A549 (cell line): ENCODE measurements at regions not wholly inside any gene's neighbourhood (a gene's known extent, or its start where the extent isn't known, plus 50 kb on each side); places are given as distances from the start of the nearest gene placed in this dataset.
A peak's percentile ranks its signal among the peaks of the same experiment; 100 is the strongest.

ENCODE experiments used
- ATAC-seq, 2 experiments: fragments of 200-7000 bp in 1 of 2; fragments of >200 bp in 1 of 2; cut with Nextera tagmentation in 1 of 2; cut with Tn5 transposase in 1 of 2; 3 replicates each; pipeline versions ENCODE4 v1.8.0 to v1.9.1; 2018 to 2020; ENCODE audit warnings: mild to moderate bottlenecking in 1 of 2, moderate library complexity in 1 of 2
- CTCF ChIA-PET: fragments of 300-600 bp; sonication (Branson Sonifier 250); formaldehyde crosslinking; extraction: SDS; loops from one replicate; lab custom pipeline; 2021; ENCODE audit warnings: antibody characterized with exemption, inconsistent platforms; lab: Yijun Ruan, JAX
- POLR2A ChIA-PET: fragments of 350-600 bp; formaldehyde crosslinking; extraction: SDS; loops from one replicate; lab custom pipeline; 2021; ENCODE audit warnings: antibody characterized with exemption, inconsistent platforms; lab: Yijun Ruan, JAX
- DNase-seq, 2 experiments: peaks; one replicate each; pipeline versions ENCODE4 v3.0.0 to v3.0.0-alpha.2; 2011 to 2016; ENCODE audit warnings: low read depth in 1 of 2, low spot score in 1 of 2
- FAIRE-seq: peaks from 2 replicates; lab custom pipeline; 2011; peaks lifted over from hg19 to GRCh38; lab: Jason Lieb, UNC
- H3K27ac ChIP-seq, 2 experiments: fragments of >200 bp; sonication (Bioruptor Twin); formaldehyde crosslinking; 3 replicates each; pipeline ENCODE4 v1.5.1; 2016 to 2017
- H3K4me1 ChIP-seq: fragments of >200 bp; sonication (Bioruptor Twin); formaldehyde crosslinking; 3 replicates; pipeline ENCODE4 v1.6.1; 2016
- H3K4me2 ChIP-seq: fragments of >200 bp; sonication (Bioruptor Twin); formaldehyde crosslinking; 3 replicates; pipeline ENCODE4 v1.6.1; 2016
- H3K4me3 ChIP-seq: fragments of >200 bp; sonication (Bioruptor Twin); formaldehyde crosslinking; 3 replicates; pipeline ENCODE4 v1.5.1; 2016
- H3K9me3 ChIP-seq: fragments of >200 bp; sonication (Bioruptor Twin); formaldehyde crosslinking; 3 replicates; pipeline ENCODE4 v1.6.1; 2016
- CBX2 ChIP-seq: fragments of 200-600 bp; sonication (generic); IDR thresholded peaks from 2 replicates; pipeline ENCODE4 v1.6.1; 2016; ENCODE audit warnings: low read depth, mild to moderate bottlenecking, borderline replicate concordance
- CBX8 ChIP-seq: fragments of 200-600 bp; sonication (generic); IDR thresholded peaks from 2 replicates; pipeline ENCODE4 v1.6.1; 2016
- CHD2 ChIP-seq: fragments of 150-350 bp; IDR thresholded peaks from 2 replicates; pipeline ENCODE4 v1.6.1; 2014; ENCODE audit warnings: low read length; ENCODE audit not compliant: partially characterized antibody
- EHMT2 ChIP-seq: fragments of 200-600 bp; sonication (generic); IDR thresholded peaks from 2 replicates; pipeline ENCODE4 v1.6.1; 2016; ENCODE audit warnings: antibody characterized with exemption, low read depth, mild to moderate bottlenecking, moderate library complexity
- ESRRA ChIP-seq: fragments of 150-350 bp; IDR thresholded peaks from 2 replicates; pipeline ENCODE4 v1.6.1; 2014; ENCODE audit warnings: mild to moderate bottlenecking, low read length, borderline replicate concordance
- FOSL2 ChIP-seq, 2 experiments: fragments of 450-650 bp in 1 of 2; fragments of >200 bp in 1 of 2; sonication (Bioruptor Twin) in 1 of 2; formaldehyde crosslinking; IDR thresholded peaks; 2 replicates each; pipeline versions ENCODE4 v1.5.0 to v1.6.1; 2016 to 2020; ENCODE audit warnings: mild to moderate bottlenecking in 1 of 2, moderate library complexity in 1 of 2
- FOXS1 ChIP-seq: fragments of 250-450 bp; sonication (Bioruptor Pico); IDR thresholded peaks from 2 replicates; pipeline ENCODE4 v1.5.0; 2020; ENCODE audit warnings: mild to moderate bottlenecking, moderate library complexity
- GATA3 ChIP-seq: IDR thresholded peaks from 2 replicates; pipeline ENCODE4 v1.6.1; 2012; ENCODE audit warnings: borderline replicate concordance
- HEYL ChIP-seq: fragments of 250-450 bp; sonication (Bioruptor Pico); IDR thresholded peaks from 2 replicates; pipeline ENCODE4 v1.8.0; 2021; ENCODE audit warnings: mild to moderate bottlenecking, moderate library complexity
- HOXA7 ChIP-seq: fragments of 250-450 bp; sonication (Bioruptor Pico); IDR thresholded peaks from 2 replicates; pipeline ENCODE4 v1.5.0; 2020; ENCODE audit warnings: mild to moderate bottlenecking, moderate library complexity
- HOXB13 ChIP-seq: fragments of 250-450 bp; sonication (Bioruptor Pico); IDR thresholded peaks from 2 replicates; pipeline ENCODE4 v1.5.0; 2020; ENCODE audit warnings: low read depth, mild to moderate bottlenecking, moderate library complexity
- JUNB ChIP-seq: fragments of >200 bp; sonication (Bioruptor Twin); formaldehyde crosslinking; IDR thresholded peaks from 2 replicates; pipeline ENCODE4 v1.6.1; 2016
- NR3C1 ChIP-seq: fragments of >200 bp; sonication (Bioruptor Twin); formaldehyde crosslinking; IDR thresholded peaks from 3 replicates; pipeline ENCODE4 v1.6.1; 2017
- POLR2A ChIP-seq: IDR thresholded peaks from 2 replicates; pipeline ENCODE4 v1.6.1; 2012; ENCODE audit warnings: mild to moderate bottlenecking, low read length
- RARB ChIP-seq: fragments of 250-450 bp; sonication (Bioruptor Pico); IDR thresholded peaks from 2 replicates; pipeline ENCODE4 v1.8.0; 2021; ENCODE audit warnings: mild to moderate bottlenecking, moderate library complexity
- RCOR1 ChIP-seq: fragments of 150-350 bp; IDR thresholded peaks from 2 replicates; pipeline ENCODE4 v1.6.1; 2014; ENCODE audit warnings: antibody characterized with exemption, low read length, low read depth
- RFX5 ChIP-seq: fragments of 450-650 bp; IDR thresholded peaks from 2 replicates; pipeline ENCODE4 v1.7.1; 2014; ENCODE audit warnings: antibody characterized with exemption, mild to moderate bottlenecking, moderate library complexity
- SMC3 ChIP-seq: fragments of >200 bp; sonication (Bioruptor Twin); formaldehyde crosslinking; IDR thresholded peaks from 3 replicates; pipeline ENCODE4 v1.6.1; 2018; ENCODE audit warnings: inconsistent platforms
- SREBF2 ChIP-seq: fragments of 450-650 bp; IDR thresholded peaks from 2 replicates; pipeline ENCODE4 v1.6.1; 2014; ENCODE audit warnings: mild to moderate bottlenecking, moderate library complexity
- ZFP36 ChIP-seq: fragments of 450-650 bp; IDR thresholded peaks from 2 replicates; pipeline ENCODE4 v1.6.1; 2014; ENCODE audit warnings: borderline replicate concordance; ENCODE audit not compliant: partially characterized antibody
- ZSCAN20 ChIP-seq: fragments of 250-450 bp; sonication (Bioruptor Pico); IDR thresholded peaks from 2 replicates; pipeline ENCODE4 v1.8.0; 2022; ENCODE audit warnings: mild to moderate bottlenecking, moderate library complexity
- WGBS: methylation state at CpG from one replicate; pipeline ENCODE4 v1.1.6; 2017; ENCODE audit errors: missing lambda C conversion rate; 5-methylcytosine and 5-hydroxymethylcytosine counted together
- TF ChIP-seq, protein P1 (sequence below): fragments of 250-450 bp; sonication (Bioruptor Pico); IDR thresholded peaks from 2 replicates; pipeline ENCODE4 v1.5.0; 2021; ENCODE audit warnings: mild to moderate bottlenecking, moderate library complexity, borderline replicate concordance
- TF ChIP-seq, protein P2 (sequence below): fragments of 250-450 bp; sonication (Bioruptor Pico); IDR thresholded peaks from 2 replicates; pipeline ENCODE4 v1.5.0; 2020; ENCODE audit warnings: low read depth, mild to moderate bottlenecking, moderate library complexity
- TF ChIP-seq, protein P3 (sequence below): fragments of 150-350 bp; IDR thresholded peaks from 2 replicates; pipeline ENCODE4 v1.6.1; 2014; ENCODE audit warnings: low read depth, mild to moderate bottlenecking, low read length
- TF ChIP-seq, protein P4 (sequence below): IDR thresholded peaks from 2 replicates; pipeline ENCODE4 v1.6.1; 2012; ENCODE audit warnings: low read depth, borderline replicate concordance
- TF ChIP-seq, protein P5 (sequence below): fragments of >200 bp; sonication (Bioruptor Twin); formaldehyde crosslinking; IDR thresholded peaks from 2 replicates; pipeline ENCODE4 v1.6.1; 2016

DNA sequence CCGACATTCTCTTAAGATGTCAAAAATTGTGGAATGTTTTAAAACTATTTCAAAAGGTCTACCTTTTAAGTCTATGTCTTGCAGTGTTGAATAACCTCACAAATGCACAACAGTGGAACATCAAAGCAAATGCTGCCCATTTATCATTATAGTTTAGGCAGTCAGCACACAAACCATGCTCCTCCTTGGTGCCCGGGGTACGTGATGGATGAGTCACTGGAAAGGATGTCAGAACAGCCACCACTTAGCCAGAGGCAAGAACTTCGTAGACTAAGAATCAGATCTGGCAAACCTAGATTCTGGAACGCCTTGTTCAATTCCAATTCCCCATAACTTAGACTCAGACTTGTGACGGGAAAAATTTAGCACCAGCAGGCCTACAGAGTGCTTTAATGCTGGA, 343.6 kb downstream of the FGF9 start:
- Histone ChIP-seq H3K9me3 (no peaks in the 10 kb centered on the region), H3K4me3 (no peak overlapping the region), H3K4me1 (no peaks in the 10 kb centered on the region), H3K27ac (no peak overlapping the region), H3K4me2 (no peak overlapping the region)
- ATAC-seq (no peak), FAIRE-seq (no peak), DNase-seq (peak in 1 of 2 experiments; percentile 5)
- WGBS = 7% methylated on average over 6 of the region's 6 CpGs
- CTCF ChIA-PET = no interaction called here
- TF ChIP-seq JUNB (no peak), RARB (CRISPR knock-in tag) (no peak), CHD2 (no peak), CBX8 (no peak), CBX2 (no peak), ZFP36 (no peak)
- TF ChIP-seq, protein P1, sequence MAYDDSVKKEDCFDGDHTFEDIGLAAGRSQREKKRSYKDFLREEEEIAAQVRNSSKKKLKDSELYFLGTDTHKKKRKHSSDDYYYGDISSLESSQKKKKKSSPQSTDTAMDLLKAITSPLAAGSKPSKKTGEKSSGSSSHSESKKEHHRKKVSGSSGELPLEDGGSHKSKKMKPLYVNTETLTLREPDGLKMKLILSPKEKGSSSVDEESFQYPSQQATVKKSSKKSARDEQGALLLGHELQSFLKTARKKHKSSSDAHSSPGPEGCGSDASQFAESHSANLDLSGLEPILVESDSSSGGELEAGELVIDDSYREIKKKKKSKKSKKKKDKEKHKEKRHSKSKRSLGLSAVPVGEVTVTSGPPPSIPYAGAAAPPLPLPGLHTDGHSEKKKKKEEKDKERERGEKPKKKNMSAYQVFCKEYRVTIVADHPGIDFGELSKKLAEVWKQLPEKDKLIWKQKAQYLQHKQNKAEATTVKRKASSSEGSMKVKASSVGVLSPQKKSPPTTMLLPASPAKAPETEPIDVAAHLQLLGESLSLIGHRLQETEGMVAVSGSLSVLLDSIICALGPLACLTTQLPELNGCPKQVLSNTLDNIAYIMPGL (CRISPR knock-in tag) = no peak
- TF ChIP-seq, protein P2, sequence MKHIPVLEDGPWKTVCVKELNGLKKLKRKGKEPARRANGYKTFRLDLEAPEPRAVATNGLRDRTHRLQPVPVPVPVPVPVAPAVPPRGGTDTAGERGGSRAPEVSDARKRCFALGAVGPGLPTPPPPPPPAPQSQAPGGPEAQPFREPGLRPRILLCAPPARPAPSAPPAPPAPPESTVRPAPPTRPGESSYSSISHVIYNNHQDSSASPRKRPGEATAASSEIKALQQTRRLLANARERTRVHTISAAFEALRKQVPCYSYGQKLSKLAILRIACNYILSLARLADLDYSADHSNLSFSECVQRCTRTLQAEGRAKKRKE (CRISPR knock-in tag) = no peak
- TF ChIP-seq, protein P3, sequence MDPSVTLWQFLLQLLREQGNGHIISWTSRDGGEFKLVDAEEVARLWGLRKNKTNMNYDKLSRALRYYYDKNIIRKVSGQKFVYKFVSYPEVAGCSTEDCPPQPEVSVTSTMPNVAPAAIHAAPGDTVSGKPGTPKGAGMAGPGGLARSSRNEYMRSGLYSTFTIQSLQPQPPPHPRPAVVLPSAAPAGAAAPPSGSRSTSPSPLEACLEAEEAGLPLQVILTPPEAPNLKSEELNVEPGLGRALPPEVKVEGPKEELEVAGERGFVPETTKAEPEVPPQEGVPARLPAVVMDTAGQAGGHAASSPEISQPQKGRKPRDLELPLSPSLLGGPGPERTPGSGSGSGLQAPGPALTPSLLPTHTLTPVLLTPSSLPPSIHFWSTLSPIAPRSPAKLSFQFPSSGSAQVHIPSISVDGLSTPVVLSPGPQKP = no peak
- POLR2A ChIA-PET = no interaction called here

DNA sequence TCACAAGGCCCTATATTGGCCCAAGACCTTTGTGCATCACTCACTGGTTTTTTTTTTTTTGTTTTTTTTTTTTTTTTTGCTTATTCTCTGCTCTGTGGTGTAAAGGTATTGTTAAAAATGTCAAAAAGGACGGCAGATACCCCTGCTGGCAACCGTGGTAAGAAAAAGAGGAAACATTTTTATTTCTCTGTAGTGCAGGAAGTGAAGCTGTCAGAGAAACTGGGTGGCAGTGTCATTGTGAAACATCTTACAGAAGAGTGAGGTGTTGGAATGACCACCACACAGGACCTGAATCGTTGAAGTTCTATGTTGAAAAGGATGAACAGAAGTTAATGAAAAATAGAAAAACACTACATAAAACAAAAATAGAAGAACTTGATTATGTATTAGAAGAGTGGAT, 346.4 kb downstream of the FGF9 start:
- CTCF ChIA-PET = no interaction called here
- no peaks in the 10 kb centered on the region for H3K4me1 ChIP-seq
- TF ChIP-seq EHMT2 (no peak), GATA3 (no peak), HOXB13 (CRISPR knock-in tag) (no peak)
- H3K4me2 ChIP-seq = no peak overlapping the region
- H3K9me3 ChIP-seq = no peaks in the 10 kb centered on the region
- no peak for DNase-seq
- POLR2A ChIA-PET = no interaction called here
- no peak overlapping the region for H3K4me3 ChIP-seq
- no peak for FAIRE-seq
- ATAC-seq = no peak
- H3K27ac ChIP-seq = no peak overlapping the region
- 0% methylated on average over 3 of the region's 3 CpGs for WGBS

DNA sequence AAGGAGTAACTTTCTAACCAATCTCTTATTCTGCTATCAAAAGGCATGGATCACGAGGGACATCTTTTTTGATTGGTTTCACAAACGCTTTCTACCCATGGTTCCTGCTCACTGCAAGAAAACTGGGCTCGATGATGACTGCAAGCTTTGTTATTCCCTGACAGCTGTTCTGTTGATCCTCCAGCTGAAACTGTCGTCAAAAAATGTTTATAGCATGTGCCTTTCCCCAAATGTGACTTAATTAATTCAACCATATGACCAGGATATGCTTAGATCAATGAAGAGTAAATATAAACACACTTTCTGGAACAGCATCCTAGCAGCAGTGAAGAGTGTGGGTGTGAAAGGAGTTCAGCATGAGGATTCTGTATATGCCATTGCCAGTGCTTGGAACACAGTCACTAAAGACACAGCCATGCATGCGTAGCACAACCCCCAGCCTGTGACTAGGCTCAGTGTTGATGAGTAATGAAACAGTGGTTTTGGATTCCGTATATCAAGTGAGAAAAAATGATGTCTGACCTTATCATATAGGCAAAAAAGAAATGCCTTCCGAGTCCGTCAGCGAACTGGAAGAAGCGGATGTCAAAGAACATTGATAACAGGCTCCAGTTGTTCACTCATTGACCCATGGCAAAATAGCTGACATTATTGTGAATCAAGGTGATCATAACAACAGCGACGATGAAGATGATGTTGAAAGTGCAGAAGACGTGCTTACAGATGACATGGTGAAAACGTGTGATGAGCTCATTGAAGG, 347.4 kb downstream of the FGF9 start:
- ATAC-seq (no peak), FAIRE-seq (no peak), DNase-seq (no peak)
- 57% methylated on average over 14 of the region's 14 CpGs for WGBS
- no peak overlapping the region for H3K4me3 ChIP-seq
- H3K9me3 ChIP-seq = no peaks in the 10 kb centered on the region
- no peaks in the 10 kb centered on the region for H3K4me1 ChIP-seq
- CTCF ChIA-PET = no interaction called here
- POLR2A ChIA-PET = no interaction called here
- H3K4me2 ChIP-seq = no peak overlapping the region
- no peak overlapping the region for H3K27ac ChIP-seq
- TF ChIP-seq RCOR1 (no peak), FOXS1 (no peak), HEYL (CRISPR knock-in tag) (no peak), SMC3 (no peak), SREBF2 (no peak), POLR2A (no peak), ZFP36 (no peak), EHMT2 (no peak), FOSL2 (IDR thresholded peaks at IDR 0.05) (no peak), FOSL2 (CRISPR knock-in tag; IDR thresholded peaks at IDR 0.05) (no peak), NR3C1 (no peak), ZSCAN20 (CRISPR knock-in tag) (no peak), CBX2 (no peak), ESRRA (no peak), RFX5 (no peak), HOXA7 (CRISPR knock-in tag) (no peak)
- TF ChIP-seq, protein P4, sequence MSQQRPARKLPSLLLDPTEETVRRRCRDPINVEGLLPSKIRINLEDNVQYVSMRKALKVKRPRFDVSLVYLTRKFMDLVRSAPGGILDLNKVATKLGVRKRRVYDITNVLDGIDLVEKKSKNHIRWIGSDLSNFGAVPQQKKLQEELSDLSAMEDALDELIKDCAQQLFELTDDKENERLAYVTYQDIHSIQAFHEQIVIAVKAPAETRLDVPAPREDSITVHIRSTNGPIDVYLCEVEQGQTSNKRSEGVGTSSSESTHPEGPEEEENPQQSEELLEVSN = no peak
- TF ChIP-seq, protein P5, sequence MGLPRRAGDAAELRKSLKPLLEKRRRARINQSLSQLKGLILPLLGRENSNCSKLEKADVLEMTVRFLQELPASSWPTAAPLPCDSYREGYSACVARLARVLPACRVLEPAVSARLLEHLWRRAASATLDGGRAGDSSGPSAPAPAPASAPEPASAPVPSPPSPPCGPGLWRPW = no peak
